ENCODE measurements at regions not wholly inside any gene's neighbourhood (a gene's known extent, or its start where the extent isn't known, plus 50 kb on each side); places are given as distances from the start of the nearest gene placed in this dataset.

GRCh38 chr6:51450958-51451357 is 632.3 kb downstream of the TFAP2B start:
- Mint-ChIP-seq H3K9me3 (peaks cover 0 to 14% (median 7%) of the 10 kb centered on the region in 3 donors), H3K4me3 (no peak overlapping the region), H3K27me3 (no peaks in the 10 kb centered on the region), H3K27ac (no peak overlapping the region), H3K4me1 (no peaks in the 10 kb centered on the region), H3K36me3 (no peaks in the 10 kb centered on the region)
- Histone ChIP-seq H3K4me1 (ENCODE audit: control insufficient read depth in 1 of 2, extremely low read depth in 1 of 2, insufficient read depth in 2 of 2, low read length in 2 of 2) (no peaks in the 10 kb centered on the region), H3K9me3 (no peaks in the 10 kb centered on the region), H3K4me3 (ENCODE audit: control insufficient read depth in 1 of 2, extremely low read depth in 1 of 2, low read length in 1 of 2) (no peak overlapping the region), H3K27ac (ENCODE audit: low read length) (no peak overlapping the region), H3K27me3 (replicated peaks in 1 of 2; ENCODE audit: control insufficient read depth in 2 of 2, extremely low read depth in 1 of 2, insufficient read depth in 2 of 2, low read length in 1 of 2) (no peaks in the 10 kb centered on the region), H3K36me3 (ENCODE audit: control insufficient read depth in 2 of 2, extremely low read depth in 1 of 2, insufficient read depth in 1 of 2, low read length in 1 of 2) (no peaks in the 10 kb centered on the region)
- ChIA-PET CTCF (interaction anchor here in 1 of 2 donors (0.6 kb wide), 1 partner anchor 337 kb away, joined by 3 read pairs; no protein-coding TSS in a partner anchor), POLR2A (no interaction called here)
- no peak for DNase-seq
- WGBS (ENCODE audit: insufficient coverage) = no CpG with 5 or more reads among the region's 1 CpG
- no peak for ATAC-seq (replicated peaks in 1 of 4)

- H3K4me3 ChIP-seq (ENCODE audit: control insufficient read depth in 1 of 2, extremely low read depth in 1 of 2, low read length in 1 of 2) = no peak overlapping the region
- H3K36me3 ChIP-seq (ENCODE audit: control insufficient read depth in 2 of 2, extremely low read depth in 1 of 2, insufficient read depth in 1 of 2, low read length in 1 of 2) = no peaks in the 10 kb centered on the region
- Mint-ChIP-seq H3K27ac (no peak overlapping the region), H3K27me3 (peaks cover 0 to 2% of the 10 kb centered on the region in 2 donors), H3K36me3 (no peaks in the 10 kb centered on the region), H3K4me1 (no peaks in the 10 kb centered on the region), H3K9me3 (peaks cover 0 to 5% (median 3%) of the 10 kb centered on the region in 3 donors), H3K4me3 (no peak overlapping the region)
- no peaks in the 10 kb centered on the region for H3K27me3 ChIP-seq (replicated peaks in 1 of 2; ENCODE audit: control insufficient read depth in 2 of 2, extremely low read depth in 1 of 2, insufficient read depth in 2 of 2, low read length in 1 of 2)
- DNase-seq (no peak), ATAC-seq (replicated peaks in 1 of 4) (no peak)
- no peak overlapping the region for H3K27ac ChIP-seq (ENCODE audit: low read length)
- ChIA-PET CTCF (no interaction called here), POLR2A (no interaction called here)
- H3K4me1 ChIP-seq (ENCODE audit: control insufficient read depth in 1 of 2, extremely low read depth in 1 of 2, insufficient read depth in 2 of 2, low read length in 2 of 2) = no peaks in the 10 kb centered on the region
- H3K9me3 ChIP-seq = no peaks in the 10 kb centered on the region
Measured at GRCh38 chr6:51456282-51456681, 631.1 kb downstream of the PKHD1 start.

- no peak for ATAC-seq (replicated peaks in 1 of 4)
- Histone ChIP-seq H3K9me3 (no peaks in the 10 kb centered on the region), H3K4me1 (ENCODE audit: control insufficient read depth in 1 of 2, extremely low read depth in 1 of 2, insufficient read depth in 2 of 2, low read length in 2 of 2) (no peaks in the 10 kb centered on the region), H3K4me3 (ENCODE audit: control insufficient read depth in 1 of 2, extremely low read depth in 1 of 2, low read length in 1 of 2) (no peak overlapping the region), H3K36me3 (ENCODE audit: control insufficient read depth in 2 of 2, extremely low read depth in 1 of 2, insufficient read depth in 1 of 2, low read length in 1 of 2) (no peaks in the 10 kb centered on the region), H3K27me3 (replicated peaks in 1 of 2; ENCODE audit: control insufficient read depth in 2 of 2, extremely low read depth in 1 of 2, insufficient read depth in 2 of 2, low read length in 1 of 2) (no peaks in the 10 kb centered on the region), H3K27ac (ENCODE audit: low read length) (no peak overlapping the region)
- no peak for DNase-seq
- ChIA-PET CTCF (interaction anchor here in 1 of 2 donors (0.6 kb wide), 1 partner anchor 1890 kb away, joined by 3 read pairs; no protein-coding TSS in a partner anchor), POLR2A (no interaction called here)
- 67% methylated on average over 1 of the region's 2 CpGs for WGBS (ENCODE audit: insufficient coverage)
- no peak overlapping the region for H3K27ac Mint-ChIP-seq
- H3K4me1 Mint-ChIP-seq = no peaks in the 10 kb centered on the region
- H3K4me3 Mint-ChIP-seq = no peak overlapping the region
- peaks cover 0 to 2% of the 10 kb centered on the region in 2 donors for H3K27me3 Mint-ChIP-seq
- peaks cover 0 to 8% (median 5%) of the 10 kb centered on the region in 3 donors for H3K9me3 Mint-ChIP-seq
- H3K36me3 Mint-ChIP-seq = no peaks in the 10 kb centered on the region
Measured at GRCh38 chr6:51459958-51460357, 627.5 kb downstream of the PKHD1 start.

DNA sequence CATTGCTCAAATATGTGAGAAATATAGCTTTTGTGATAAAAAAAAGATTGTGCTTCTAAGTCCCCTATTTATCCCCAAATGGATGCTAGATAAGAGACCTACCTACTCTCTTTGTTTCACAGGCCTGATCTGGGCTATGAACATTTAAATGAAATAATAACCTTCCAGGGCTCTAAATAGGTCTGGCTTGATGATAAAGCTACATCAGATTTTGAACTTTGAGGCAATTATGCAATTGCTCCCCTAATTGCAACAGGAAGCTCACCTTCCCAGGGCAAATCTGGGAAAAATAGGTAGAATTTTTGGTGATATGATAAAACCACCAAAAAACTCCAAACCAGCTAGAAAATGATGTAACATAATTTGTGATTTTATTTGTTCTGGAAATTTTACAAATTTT is 624.5 kb downstream of the PKHD1 start:
- H3K27me3 Mint-ChIP-seq = peaks cover 0 to 2% of the 10 kb centered on the region in 2 donors
- ChIA-PET POLR2A (no interaction called here), CTCF (interaction anchor here in 1 of 2 donors (0.5 kb wide), 1 partner anchor 175 kb away, joined by 3 read pairs; no protein-coding TSS in a partner anchor)
- no peak overlapping the region for H3K27ac Mint-ChIP-seq
- no peaks in the 10 kb centered on the region for H3K27me3 ChIP-seq (replicated peaks in 1 of 2; ENCODE audit: control insufficient read depth in 2 of 2, extremely low read depth in 1 of 2, insufficient read depth in 2 of 2, low read length in 1 of 2)
- no peak overlapping the region for H3K27ac ChIP-seq (ENCODE audit: low read length)
- DNase-seq (no peak), ATAC-seq (replicated peaks in 1 of 4) (no peak)
- H3K4me3 Mint-ChIP-seq = no peak overlapping the region
- H3K9me3 Mint-ChIP-seq = peaks cover 0 to 5% (median 4%) of the 10 kb centered on the region in 3 donors
- H3K36me3 ChIP-seq (ENCODE audit: control insufficient read depth in 2 of 2, extremely low read depth in 1 of 2, insufficient read depth in 1 of 2, low read length in 1 of 2) = no peaks in the 10 kb centered on the region
- no peaks in the 10 kb centered on the region for H3K4me1 ChIP-seq (ENCODE audit: control insufficient read depth in 1 of 2, extremely low read depth in 1 of 2, insufficient read depth in 2 of 2, low read length in 2 of 2)
- H3K36me3 Mint-ChIP-seq = no peaks in the 10 kb centered on the region
- H3K4me1 Mint-ChIP-seq = no peaks in the 10 kb centered on the region
- no peak overlapping the region for H3K4me3 ChIP-seq (ENCODE audit: control insufficient read depth in 1 of 2, extremely low read depth in 1 of 2, low read length in 1 of 2)
- H3K9me3 ChIP-seq = no peaks in the 10 kb centered on the region

DNA sequence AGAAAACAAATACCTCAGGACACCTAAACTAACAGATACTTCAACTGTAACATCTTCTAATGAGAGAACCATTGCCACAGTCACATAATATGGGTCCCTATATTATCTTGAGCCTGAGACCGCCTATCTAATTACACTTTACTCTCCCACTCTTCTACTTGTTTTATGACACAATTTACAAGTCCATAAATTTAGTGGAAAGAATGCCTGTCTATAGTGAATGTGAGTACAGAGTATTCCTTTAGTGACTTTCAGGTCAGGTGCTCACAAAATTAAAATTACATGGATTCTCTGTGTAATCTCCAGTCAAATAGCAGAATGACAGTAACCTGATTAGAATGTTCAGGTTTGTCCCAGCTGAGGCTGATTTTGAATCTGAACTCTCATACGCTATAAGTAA is 624.1 kb downstream of the PKHD1 start:
- H3K27ac ChIP-seq (ENCODE audit: low read length) = no peak overlapping the region
- no peaks in the 10 kb centered on the region for H3K9me3 ChIP-seq
- no peaks in the 10 kb centered on the region for H3K4me1 ChIP-seq (ENCODE audit: control insufficient read depth in 1 of 2, extremely low read depth in 1 of 2, insufficient read depth in 2 of 2, low read length in 2 of 2)
- no peak for DNase-seq
- Mint-ChIP-seq H3K9me3 (peaks cover 0 to 5% (median 4%) of the 10 kb centered on the region in 3 donors), H3K27ac (no peak overlapping the region), H3K4me1 (no peaks in the 10 kb centered on the region), H3K4me3 (no peak overlapping the region), H3K36me3 (no peaks in the 10 kb centered on the region), H3K27me3 (peaks cover 0 to 1% of the 10 kb centered on the region in 2 donors)
- no peak overlapping the region for H3K4me3 ChIP-seq (ENCODE audit: control insufficient read depth in 1 of 2, extremely low read depth in 1 of 2, low read length in 1 of 2)
- WGBS (ENCODE audit: insufficient coverage) = no CpG with 5 or more reads among the region's 2 CpGs
- POLR2A ChIA-PET = no interaction called here
- CTCF ChIA-PET = interaction anchor here in 1 of 2 donors (0.5 kb wide), 1 partner anchor 175 kb away, joined by 3 read pairs; no protein-coding TSS in a partner anchor
- H3K36me3 ChIP-seq (ENCODE audit: control insufficient read depth in 2 of 2, extremely low read depth in 1 of 2, insufficient read depth in 1 of 2, low read length in 1 of 2) = no peaks in the 10 kb centered on the region
- H3K27me3 ChIP-seq (replicated peaks in 1 of 2; ENCODE audit: control insufficient read depth in 2 of 2, extremely low read depth in 1 of 2, insufficient read depth in 2 of 2, low read length in 1 of 2) = no peaks in the 10 kb centered on the region
- ATAC-seq (replicated peaks in 1 of 4) = no peak

GRCh38 chr6:51464956-51465355 is 622.5 kb downstream of the PKHD1 start:
- Mint-ChIP-seq H3K27ac (no peak overlapping the region), H3K4me3 (no peak overlapping the region), H3K4me1 (no peaks in the 10 kb centered on the region), H3K36me3 (no peaks in the 10 kb centered on the region), H3K27me3 (no peaks in the 10 kb centered on the region), H3K9me3 (peaks cover 4 to 7% (median 5%) of the 10 kb centered on the region in 3 donors)
- ATAC-seq (replicated peaks in 1 of 4) (no peak), DNase-seq (no peak)
- no peaks in the 10 kb centered on the region for H3K9me3 ChIP-seq
- H3K4me3 ChIP-seq (ENCODE audit: control insufficient read depth in 1 of 2, extremely low read depth in 1 of 2, low read length in 1 of 2) = no peak overlapping the region
- no peak overlapping the region for H3K27ac ChIP-seq (ENCODE audit: low read length)
- CTCF ChIA-PET = no interaction called here
- H3K4me1 ChIP-seq (ENCODE audit: control insufficient read depth in 1 of 2, extremely low read depth in 1 of 2, insufficient read depth in 2 of 2, low read length in 2 of 2) = no peaks in the 10 kb centered on the region
- H3K27me3 ChIP-seq (replicated peaks in 1 of 2; ENCODE audit: control insufficient read depth in 2 of 2, extremely low read depth in 1 of 2, insufficient read depth in 2 of 2, low read length in 1 of 2) = no peaks in the 10 kb centered on the region
- POLR2A ChIA-PET = no interaction called here
- WGBS (ENCODE audit: insufficient coverage) = no CpG with 5 or more reads among the region's 1 CpG
- no peaks in the 10 kb centered on the region for H3K36me3 ChIP-seq (ENCODE audit: control insufficient read depth in 2 of 2, extremely low read depth in 1 of 2, insufficient read depth in 1 of 2, low read length in 1 of 2)

DNA sequence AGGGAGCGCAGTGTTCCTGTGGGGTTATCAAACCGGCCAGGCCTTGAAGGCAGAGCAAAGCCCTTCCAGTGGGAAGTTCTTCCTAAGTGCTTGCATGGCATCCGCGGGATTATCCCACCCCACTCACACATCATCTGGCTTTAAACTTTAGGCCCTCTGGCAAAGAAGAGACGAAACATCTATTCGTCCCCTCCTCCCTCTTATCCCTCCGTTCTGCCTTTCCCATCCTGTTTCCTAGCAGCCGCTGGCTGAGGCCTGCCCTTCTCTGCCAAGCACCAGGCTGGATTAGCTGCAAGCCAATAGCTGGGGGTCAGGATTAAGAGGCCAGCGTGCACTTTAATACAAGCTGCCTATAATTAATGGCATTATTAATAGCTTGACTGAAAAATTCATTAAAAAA is 621.0 kb downstream of the PKHD1 start:
- Mint-ChIP-seq H3K27ac (no peak overlapping the region), H3K9me3 (peaks cover 4 to 12% (median 5%) of the 10 kb centered on the region in 3 donors), H3K4me1 (no peaks in the 10 kb centered on the region), H3K36me3 (no peaks in the 10 kb centered on the region), H3K4me3 (no peak overlapping the region), H3K27me3 (no peaks in the 10 kb centered on the region)
- Histone ChIP-seq H3K36me3 (ENCODE audit: control insufficient read depth in 2 of 2, extremely low read depth in 1 of 2, insufficient read depth in 1 of 2, low read length in 1 of 2) (no peaks in the 10 kb centered on the region), H3K4me1 (ENCODE audit: control insufficient read depth in 1 of 2, extremely low read depth in 1 of 2, insufficient read depth in 2 of 2, low read length in 2 of 2) (no peaks in the 10 kb centered on the region), H3K27ac (ENCODE audit: low read length) (no peak overlapping the region), H3K9me3 (no peaks in the 10 kb centered on the region), H3K4me3 (ENCODE audit: control insufficient read depth in 1 of 2, extremely low read depth in 1 of 2, low read length in 1 of 2) (no peak overlapping the region), H3K27me3 (replicated peaks in 1 of 2; ENCODE audit: control insufficient read depth in 2 of 2, extremely low read depth in 1 of 2, insufficient read depth in 2 of 2, low read length in 1 of 2) (no peaks in the 10 kb centered on the region)
- ATAC-seq (replicated peaks in 1 of 4) (no peak), DNase-seq (no peak)
- 87% methylated on average over 4 of the region's 9 CpGs for WGBS (ENCODE audit: insufficient coverage)
- CTCF ChIA-PET = no interaction called here
- POLR2A ChIA-PET = no interaction called here

All from T-cell (primary cell).